HEK293 (cell line): ENCODE measurements at regions not wholly inside any gene's neighbourhood (a gene's known extent, or its start where the extent isn't known, plus 50 kb on each side); places are given as distances from the start of the nearest gene placed in this dataset.

Experiments
- CTCF ChIA-PET: fragments of 350-600 bp; formaldehyde crosslinking; extraction: SDS; loops from one replicate; lab custom pipeline; 2021; ENCODE audit warnings: antibody characterized with exemption; lab: Yijun Ruan, JAX
- POLR2A ChIA-PET: fragments of 300-600 bp; formaldehyde crosslinking; extraction: SDS; loops from one replicate; lab custom pipeline; 2020; ENCODE audit warnings: antibody characterized with exemption, inconsistent platforms; lab: Yijun Ruan, JAX
- H3K27ac ChIP-seq: fragments of 200-500 bp; sonication (Bioruptor generic); 2 replicates; pipeline ENCODE4 v1.5.1; 2014; ENCODE audit warnings: low read depth, low read length, control low read depth, inconsistent platforms; ENCODE audit errors: extremely low read depth
- H3K36me3 ChIP-seq, 2 experiments: fragments of 200-500 bp in 1 of 2; sonication (Bioruptor generic) in 1 of 2; 1 replicate in 1 of 2; 2 replicates in 1 of 2; pipeline ENCODE4 v1.5.1; 2014 to 2017; ENCODE audit warnings: inconsistent platforms in 2 of 2, low read length in 2 of 2; ENCODE audit not compliant: control insufficient read depth in 2 of 2, insufficient read depth in 1 of 2
- H3K4me1 ChIP-seq: fragments of 200-500 bp; sonication (Bioruptor generic); 2 replicates; pipeline ENCODE4 v1.5.1; 2014; ENCODE audit warnings: mild to moderate bottlenecking, low read length, inconsistent platforms; ENCODE audit not compliant: control insufficient read depth, insufficient read depth
- H3K4me3 ChIP-seq: 2 replicates; pipeline ENCODE4 v1.5.1; 2011; ENCODE audit warnings: low read depth, mild to moderate bottlenecking, control low read depth, low read length, moderate library complexity
- H3K9me3 ChIP-seq: fragments of 200-500 bp; sonication (Bioruptor generic); 2 replicates; pipeline ENCODE4 v1.5.1; 2014; ENCODE audit warnings: low read depth, low read length, inconsistent platforms; ENCODE audit not compliant: control insufficient read depth, insufficient read depth
- BCL11B ChIP-seq: fragments of 450-650 bp; formaldehyde crosslinking; IDR thresholded peaks from 2 replicates; pipeline ENCODE4 v1.5.1; 2016; ENCODE audit warnings: low read depth, missing biosample characterization, missing genetic modification characterization
- EGR2 ChIP-seq: fragments of 450-650 bp; formaldehyde crosslinking; IDR thresholded peaks from 2 replicates; pipeline ENCODE4 v1.5.1; 2016; ENCODE audit warnings: low read depth, missing biosample characterization, missing genetic modification characterization
- FEZF1 ChIP-seq: fragments of 450-650 bp; formaldehyde crosslinking; IDR thresholded peaks from 2 replicates; pipeline ENCODE4 v1.5.1; 2016; ENCODE audit warnings: missing biosample characterization, missing genetic modification characterization
- KLF1 ChIP-seq: fragments of 450-650 bp; formaldehyde crosslinking; IDR thresholded peaks from 2 replicates; pipeline ENCODE4 v1.5.1; 2016; ENCODE audit warnings: missing biosample characterization, missing genetic modification characterization
- KLF17 ChIP-seq: fragments of 450-650 bp; formaldehyde crosslinking; IDR thresholded peaks from 2 replicates; pipeline ENCODE4 v1.5.1; 2016; ENCODE audit warnings: missing biosample characterization, missing genetic modification characterization
- ZBTB44 ChIP-seq: fragments of 450-650 bp; IDR thresholded peaks from 2 replicates; pipeline ENCODE4 v1.5.1; 2018; ENCODE audit warnings: missing biosample characterization, mild to moderate bottlenecking, missing genetic modification characterization
- ZBTB6 ChIP-seq: fragments of 450-650 bp; formaldehyde crosslinking; IDR thresholded peaks from 2 replicates; pipeline ENCODE4 v1.5.1; 2017; ENCODE audit warnings: missing biosample characterization, missing genetic modification characterization
- ZFP37 ChIP-seq: fragments of 450-650 bp; formaldehyde crosslinking; IDR thresholded peaks from 2 replicates; pipeline ENCODE4 v1.5.1; 2016; ENCODE audit warnings: missing biosample characterization, missing genetic modification characterization
- ZFP69B ChIP-seq: fragments of 450-650 bp; formaldehyde crosslinking; IDR thresholded peaks from 2 replicates; pipeline ENCODE4 v1.5.1; 2016; ENCODE audit warnings: missing biosample characterization, missing genetic modification characterization
- ZNF133 ChIP-seq: fragments of 450-650 bp; formaldehyde crosslinking; IDR thresholded peaks from 2 replicates; pipeline ENCODE4 v1.5.1; 2016; ENCODE audit warnings: missing biosample characterization, missing genetic modification characterization
- ZNF184 ChIP-seq: fragments of 450-650 bp; IDR thresholded peaks from 2 replicates; pipeline ENCODE4 v1.5.1; 2018; ENCODE audit warnings: missing biosample characterization, mild to moderate bottlenecking, missing genetic modification characterization
- ZNF362 ChIP-seq: fragments of 450-650 bp; formaldehyde crosslinking; IDR thresholded peaks from 2 replicates; pipeline ENCODE4 v1.5.1; 2016; ENCODE audit warnings: missing biosample characterization, missing genetic modification characterization
- ZNF366 ChIP-seq: fragments of 450-650 bp; formaldehyde crosslinking; conservative IDR thresholded peaks from 2 replicates; pipeline ENCODE4 v1.5.1; 2016; ENCODE audit warnings: missing biosample characterization, missing genetic modification characterization
- ZNF514 ChIP-seq: fragments of 450-650 bp; formaldehyde crosslinking; IDR thresholded peaks from 2 replicates; pipeline ENCODE4 v1.5.1; 2016; ENCODE audit warnings: missing biosample characterization, missing genetic modification characterization
- ZNF600 ChIP-seq: fragments of 450-650 bp; formaldehyde crosslinking; IDR thresholded peaks from 2 replicates; pipeline ENCODE4 v1.5.1; 2016; ENCODE audit warnings: missing biosample characterization, missing genetic modification characterization
- ZNF639 ChIP-seq: fragments of 450-650 bp; formaldehyde crosslinking; IDR thresholded peaks from 2 replicates; pipeline ENCODE4 v1.5.1; 2016; ENCODE audit warnings: missing biosample characterization, missing genetic modification characterization
- ZNF658 ChIP-seq: fragments of 450-650 bp; formaldehyde crosslinking; IDR thresholded peaks from 2 replicates; pipeline ENCODE4; 2016; ENCODE audit warnings: missing biosample characterization, missing genetic modification characterization
- ZNF837 ChIP-seq: fragments of 450-650 bp; formaldehyde crosslinking; IDR thresholded peaks from 2 replicates; pipeline ENCODE4 v1.5.1; 2016; ENCODE audit warnings: missing biosample characterization, missing genetic modification characterization
- TF ChIP-seq, protein P1 (sequence below): fragments of 450-650 bp; formaldehyde crosslinking; IDR thresholded peaks from 2 replicates; pipeline ENCODE4 v1.5.1; 2016; ENCODE audit warnings: missing biosample characterization, missing genetic modification characterization
- TF ChIP-seq, protein P2 (sequence below): fragments of 450-650 bp; formaldehyde crosslinking; IDR thresholded peaks from 2 replicates; pipeline ENCODE4 v1.5.1; 2016; ENCODE audit warnings: missing biosample characterization, missing genetic modification characterization
- TF ChIP-seq, protein P3 (sequence below): fragments of 450-650 bp; formaldehyde crosslinking; IDR thresholded peaks from 2 replicates; pipeline ENCODE4 v1.5.1; 2016; ENCODE audit warnings: missing biosample characterization, missing genetic modification characterization

GRCh38 chr2:106959975-106960682 lies 74.2 kb upstream of the ST6GAL2 start:
- H3K4me1 ChIP-seq: no peaks in the 10 kb centered on the region
- ChIA-PET POLR2A (no interaction called here), CTCF (no interaction called here)
- no peaks in the 10 kb centered on the region for H3K9me3 ChIP-seq
- no peaks in the 10 kb centered on the region for H3K36me3 ChIP-seq
- H3K4me3 ChIP-seq: no peak overlapping the region
- no peak overlapping the region for H3K27ac ChIP-seq
- TF ChIP-seq ZBTB6: no peak
- no peak for TF ChIP-seq ZNF658 (tag by site-specific recombination)
- no peak for TF ChIP-seq EGR2 (tag by site-specific recombination)
- TF ChIP-seq, protein P1, sequence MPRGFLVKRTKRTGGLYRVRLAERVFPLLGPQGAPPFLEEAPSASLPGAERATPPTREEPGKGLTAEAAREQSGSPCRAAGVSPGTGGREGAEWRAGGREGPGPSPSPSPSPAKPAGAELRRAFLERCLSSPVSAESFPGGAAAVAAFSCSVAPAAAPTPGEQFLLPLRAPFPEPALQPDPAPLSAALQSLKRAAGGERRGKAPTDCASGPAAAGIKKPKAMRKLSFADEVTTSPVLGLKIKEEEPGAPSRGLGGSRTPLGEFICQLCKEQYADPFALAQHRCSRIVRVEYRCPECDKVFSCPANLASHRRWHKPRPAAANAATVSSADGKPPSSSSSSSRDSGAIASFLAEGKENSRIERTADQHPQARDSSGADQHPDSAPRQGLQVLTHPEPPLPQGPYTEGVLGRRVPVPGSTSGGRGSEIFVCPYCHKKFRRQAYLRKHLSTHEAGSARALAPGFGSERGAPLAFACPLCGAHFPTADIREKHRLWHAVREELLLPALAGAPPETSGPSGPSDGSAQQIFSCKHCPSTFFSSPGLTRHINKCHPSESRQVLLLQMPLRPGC (tag by site-specific recombination): no peak
- no peak for TF ChIP-seq KLF17 (tag by site-specific recombination)
- no peak for TF ChIP-seq ZFP37 (tag by site-specific recombination)
- no peak for TF ChIP-seq ZNF133
- TF ChIP-seq ZNF514 (tag by site-specific recombination): no peak
- TF ChIP-seq ZNF362 (tag by site-specific recombination): no peak
- TF ChIP-seq ZNF837: no peak
- no peak for TF ChIP-seq ZFP69B (tag by site-specific recombination)
- TF ChIP-seq ZNF600: no peak
- no peak for TF ChIP-seq FEZF1 (tag by site-specific recombination)

GRCh38 chr2:106960683-106961161 lies 74.8 kb upstream of the ST6GAL2 start:
- no peak overlapping the region for H3K4me3 ChIP-seq
- POLR2A ChIA-PET: no interaction called here

More at GRCh38 chr2:106960683-106961161, 74.8 kb upstream of the ST6GAL2 start:
- H3K36me3 ChIP-seq: no peaks in the 10 kb centered on the region
- TF ChIP-seq ZNF184 (tag by site-specific recombination) (no peak), KLF1 (tag by site-specific recombination) (no peak), ZNF514 (tag by site-specific recombination) (no peak), BCL11B (tag by site-specific recombination) (no peak), ZNF133 (no peak), ZBTB44 (no peak), ZNF362 (tag by site-specific recombination) (no peak), ZNF366 (tag by site-specific recombination) (no peak), ZNF639 (no peak)
- TF ChIP-seq, protein P2, sequence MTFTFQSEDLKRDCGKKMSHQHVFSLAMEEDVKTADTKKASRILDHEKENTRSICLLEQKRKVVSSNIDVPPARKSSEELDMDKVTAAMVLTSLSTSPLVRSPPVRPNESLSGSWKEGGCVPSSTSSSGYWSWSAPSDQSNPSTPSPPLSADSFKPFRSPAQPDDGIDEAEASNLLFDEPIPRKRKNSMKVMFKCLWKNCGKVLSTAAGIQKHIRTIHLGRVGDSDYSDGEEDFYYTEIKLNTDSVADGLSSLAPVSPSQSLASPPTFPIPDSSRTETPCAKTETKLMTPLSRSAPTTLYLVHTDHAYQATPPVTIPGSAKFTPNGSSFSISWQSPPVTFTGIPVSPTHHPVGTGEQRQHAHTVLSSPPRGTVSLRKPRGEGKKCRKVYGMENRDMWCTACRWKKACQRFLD: no peak
- TF ChIP-seq, protein P3, sequence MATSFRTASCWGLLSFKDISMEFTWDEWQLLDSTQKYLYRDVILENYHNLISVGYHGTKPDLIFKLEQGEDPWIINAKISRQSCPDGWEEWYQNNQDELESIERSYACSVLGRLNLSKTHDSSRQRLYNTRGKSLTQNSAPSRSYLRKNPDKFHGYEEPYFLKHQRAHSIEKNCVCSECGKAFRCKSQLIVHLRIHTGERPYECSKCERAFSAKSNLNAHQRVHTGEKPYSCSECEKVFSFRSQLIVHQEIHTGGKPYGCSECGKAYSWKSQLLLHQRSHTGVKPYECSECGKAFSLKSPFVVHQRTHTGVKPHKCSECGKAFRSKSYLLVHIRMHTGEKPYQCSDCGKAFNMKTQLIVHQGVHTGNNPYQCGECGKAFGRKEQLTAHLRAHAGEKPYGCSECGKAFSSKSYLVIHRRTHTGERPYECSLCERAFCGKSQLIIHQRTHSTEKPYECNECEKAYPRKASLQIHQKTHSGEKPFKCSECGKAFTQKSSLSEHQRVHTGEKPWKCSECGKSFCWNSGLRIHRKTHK (tag by site-specific recombination): no peak
- H3K4me1 ChIP-seq: no peaks in the 10 kb centered on the region
- no peaks in the 10 kb centered on the region for H3K9me3 ChIP-seq
- H3K27ac ChIP-seq: no peak overlapping the region
- CTCF ChIA-PET: no interaction called here
